DND-41 (cell line): ENCODE measurements at regions not wholly inside any gene's neighbourhood (a gene's known extent, or its start where the extent isn't known, plus 50 kb on each side); places are given as distances from the start of the nearest gene placed in this dataset.

Experiments
- CTCF ChIP-seq: IDR thresholded peaks from 2 replicates; pipeline ENCODE4 v1.5.1; 2012; ENCODE audit warnings: borderline replicate concordance, low read length, moderate library complexity, mild to moderate bottlenecking; ENCODE audit not compliant: poor library complexity, severe bottlenecking; ENCODE audit errors: extremely low read depth
- EZH2 ChIP-seq: IDR thresholded peaks from 3 replicates; pipeline ENCODE4 v1.6.1; 2012; ENCODE audit warnings: borderline replicate concordance, low read depth, mild to moderate bottlenecking, moderate library complexity, low read length, inconsistent platforms; ENCODE audit not compliant: severe bottlenecking

GRCh38 chr10:36507715-36508114 is 617.7 kb upstream of the ANKRD30A start:
- TF ChIP-seq CTCF (no peak), EZH2 (no peak)
